H9 (cell line): ENCODE measurements at regions not wholly inside any gene's neighbourhood (a gene's known extent, or its start where the extent isn't known, plus 50 kb on each side); places are given as distances from the start of the nearest gene placed in this dataset.

Experiments
- DNase-seq: peaks from one replicate; pipeline ENCODE4 v3.0.0-alpha.2; 2017
- H2AFZ ChIP-seq: one replicate; pipeline ENCODE4 v1.6.1; 2013; ENCODE audit warnings: mild to moderate bottlenecking, low read length, control low read depth, moderate library complexity
- H2AK5ac ChIP-seq: 2 replicates; pipeline ENCODE4 v1.6.1; 2013; ENCODE audit warnings: low read length, control low read depth, mixed read lengths; ENCODE audit not compliant: insufficient read length
- H2BK120ac ChIP-seq: one replicate; pipeline ENCODE4 v1.6.1; 2013; ENCODE audit warnings: low read depth, mild to moderate bottlenecking, low read length, control low read depth, inconsistent platforms; ENCODE audit not compliant: poor library complexity, severe bottlenecking
- H2BK12ac ChIP-seq: 2 replicates; pipeline ENCODE4 v1.6.1; 2013; ENCODE audit warnings: low read length, control low read depth, mixed read lengths, low read depth; ENCODE audit not compliant: insufficient read length
- H2BK15ac ChIP-seq: 2 replicates; pipeline ENCODE4 v1.6.1; 2013; ENCODE audit warnings: low read depth, low read length, control low read depth
- H2BK20ac ChIP-seq: one replicate; pipeline ENCODE4 v1.6.1; 2013; ENCODE audit warnings: low read depth, mild to moderate bottlenecking, low read length, control low read depth, inconsistent platforms; ENCODE audit not compliant: poor library complexity, severe bottlenecking
- H2BK5ac ChIP-seq: 2 replicates; pipeline ENCODE4 v1.6.1; 2013; ENCODE audit warnings: low read length, control low read depth, mixed read lengths; ENCODE audit not compliant: insufficient read length
- H3K14ac ChIP-seq: 2 replicates; pipeline ENCODE4 v1.6.1; 2013; ENCODE audit warnings: low read length, control low read depth; ENCODE audit not compliant: insufficient read depth
- H3K18ac ChIP-seq: 2 replicates; pipeline ENCODE4 v1.6.1; 2013; ENCODE audit warnings: low read depth, mild to moderate bottlenecking, mixed read lengths, low read length, control low read depth; ENCODE audit not compliant: insufficient read length
- H3K23ac ChIP-seq: 2 replicates; pipeline ENCODE4 v1.6.1; 2013; ENCODE audit warnings: low read length, control low read depth, mixed read lengths, low read depth; ENCODE audit not compliant: insufficient read length
- H3K23me2 ChIP-seq: 2 replicates; pipeline ENCODE4 v1.6.1; 2013; ENCODE audit warnings: low read depth, mild to moderate bottlenecking, mixed read lengths, low read length, control low read depth; ENCODE audit not compliant: insufficient read length, poor library complexity, severe bottlenecking
- H3K27ac ChIP-seq: 2 replicates; pipeline ENCODE4 v1.5.1; 2013; ENCODE audit warnings: low read length, control low read depth, mixed read lengths, low read depth; ENCODE audit not compliant: insufficient read length
- H3K27me3 ChIP-seq: 2 replicates; pipeline ENCODE4 v1.6.1; 2013; ENCODE audit warnings: low read length, control low read depth, inconsistent platforms; ENCODE audit not compliant: insufficient read depth
- H3K4ac ChIP-seq: 2 replicates; pipeline ENCODE4 v1.6.1; 2013; ENCODE audit warnings: low read depth, mild to moderate bottlenecking, control low read depth, inconsistent platforms, low read length, moderate library complexity
- H3K4me1 ChIP-seq: 2 replicates; pipeline ENCODE4 v1.6.1; 2013; ENCODE audit warnings: low read length, control low read depth, inconsistent platforms; ENCODE audit not compliant: insufficient read depth
- H3K4me2 ChIP-seq: 2 replicates; pipeline ENCODE4 v1.6.1; 2013; ENCODE audit warnings: low read length, control low read depth, mixed read lengths; ENCODE audit not compliant: insufficient read length, insufficient read depth
- H3K56ac ChIP-seq: 2 replicates; pipeline ENCODE4 v1.6.1; 2013; ENCODE audit warnings: low read depth, mild to moderate bottlenecking, mixed read lengths, low read length, control low read depth; ENCODE audit not compliant: insufficient read length
- H3K79me1 ChIP-seq: 2 replicates; pipeline ENCODE4 v1.6.1; 2013; ENCODE audit warnings: low read depth, mild to moderate bottlenecking, moderate library complexity, low read length, control low read depth, inconsistent platforms; ENCODE audit not compliant: insufficient read depth, poor library complexity, severe bottlenecking
- H3K79me2 ChIP-seq: 2 replicates; pipeline ENCODE4 v1.6.1; 2013; ENCODE audit warnings: low read length, control low read depth, inconsistent platforms; ENCODE audit not compliant: insufficient read depth
- H3K9ac ChIP-seq: 2 replicates; pipeline ENCODE4 v1.6.1; 2013; ENCODE audit warnings: low read length, control low read depth, mixed read lengths; ENCODE audit not compliant: insufficient read length; ENCODE audit errors: extremely low read depth
- H3K9me3 ChIP-seq: one replicate; pipeline ENCODE4 v1.6.1; 2013; ENCODE audit warnings: low read depth, low read length, inconsistent platforms; ENCODE audit not compliant: control insufficient read depth
- H3T11ph ChIP-seq: one replicate; pipeline ENCODE4 v1.6.1; 2013; ENCODE audit warnings: mild to moderate bottlenecking, low read length, control low read depth, inconsistent platforms
- H4K20me1 ChIP-seq: one replicate; pipeline ENCODE4 v1.6.1; 2013; ENCODE audit not compliant: control insufficient read depth, insufficient read length, insufficient read depth
- H4K5ac ChIP-seq: 2 replicates; pipeline ENCODE4 v1.6.1; 2013; ENCODE audit warnings: low read depth, mild to moderate bottlenecking, mixed read lengths, low read length, control low read depth; ENCODE audit not compliant: insufficient read length
- H4K8ac ChIP-seq: replicated peaks from 2 replicates; pipeline ENCODE4 v1.6.1; 2013; ENCODE audit warnings: low read length, control low read depth, mixed read lengths, low read depth; ENCODE audit not compliant: insufficient read length
- H4K91ac ChIP-seq: 2 replicates; pipeline ENCODE4 v1.6.1; 2013; ENCODE audit warnings: low read depth, mild to moderate bottlenecking, moderate library complexity, mixed read lengths, low read length, control low read depth; ENCODE audit not compliant: insufficient read length
- H3K27ac Mint-ChIP-seq, 3 experiments: 2 replicates in 2 of 3; 3 replicates in 1 of 3; pipeline ENCODE4 v1.8.0; 2020 to 2021; ENCODE audit warnings: mixed read lengths in 3 of 3, mild to moderate bottlenecking in 1 of 3, moderate library complexity in 1 of 3
- H3K27me3 Mint-ChIP-seq: 2 replicates; pipeline ENCODE4 v1.8.0; 2021; ENCODE audit warnings: low read depth, mild to moderate bottlenecking, moderate library complexity, mixed read lengths
- H3K36me3 Mint-ChIP-seq, 3 experiments: 2 replicates in 2 of 3; 3 replicates in 1 of 3; pipeline ENCODE4 v1.8.0; 2020 to 2021; ENCODE audit warnings: low read depth in 3 of 3, mixed read lengths in 3 of 3; ENCODE audit not compliant: insufficient read depth in 1 of 3
- H3K4me1 Mint-ChIP-seq, 2 experiments: 2 replicates each; pipeline ENCODE4 v1.8.0; 2020; ENCODE audit warnings: mixed read lengths in 2 of 2
- H3K4me3 Mint-ChIP-seq, 2 experiments: 2 replicates in 1 of 2; 3 replicates in 1 of 2; pipeline ENCODE4 v1.8.0; 2020 to 2021; ENCODE audit warnings: mild to moderate bottlenecking in 2 of 2, mixed read lengths in 2 of 2, moderate library complexity in 1 of 2
- H3K9me3 Mint-ChIP-seq, 2 experiments: 2 replicates in 1 of 2; 3 replicates in 1 of 2; pipeline ENCODE4 v1.8.0; 2020; ENCODE audit warnings: mild to moderate bottlenecking in 2 of 2, mixed read lengths in 2 of 2, moderate library complexity in 1 of 2
- WGBS: extraction: QIAGEN DNeasy Blood & Tissue Kit; methylation state at CpG from one replicate; pipeline ENCODE4 v1.1.7; 2013; ENCODE audit warnings: missing lambda C conversion rate, low lambda C conversion rate, mixed read lengths; ENCODE audit not compliant: insufficient read length; ENCODE audit errors: extremely low coverage; 5-methylcytosine and 5-hydroxymethylcytosine counted together
- TF ChIP-seq, protein P1 (sequence below): fragments of 200-600 bp; sonication (generic); conservative IDR thresholded peaks from 3 replicates; pipeline ENCODE4 v1.8.0; 2021; ENCODE audit warnings: antibody characterized with exemption, mild to moderate bottlenecking

DNA sequence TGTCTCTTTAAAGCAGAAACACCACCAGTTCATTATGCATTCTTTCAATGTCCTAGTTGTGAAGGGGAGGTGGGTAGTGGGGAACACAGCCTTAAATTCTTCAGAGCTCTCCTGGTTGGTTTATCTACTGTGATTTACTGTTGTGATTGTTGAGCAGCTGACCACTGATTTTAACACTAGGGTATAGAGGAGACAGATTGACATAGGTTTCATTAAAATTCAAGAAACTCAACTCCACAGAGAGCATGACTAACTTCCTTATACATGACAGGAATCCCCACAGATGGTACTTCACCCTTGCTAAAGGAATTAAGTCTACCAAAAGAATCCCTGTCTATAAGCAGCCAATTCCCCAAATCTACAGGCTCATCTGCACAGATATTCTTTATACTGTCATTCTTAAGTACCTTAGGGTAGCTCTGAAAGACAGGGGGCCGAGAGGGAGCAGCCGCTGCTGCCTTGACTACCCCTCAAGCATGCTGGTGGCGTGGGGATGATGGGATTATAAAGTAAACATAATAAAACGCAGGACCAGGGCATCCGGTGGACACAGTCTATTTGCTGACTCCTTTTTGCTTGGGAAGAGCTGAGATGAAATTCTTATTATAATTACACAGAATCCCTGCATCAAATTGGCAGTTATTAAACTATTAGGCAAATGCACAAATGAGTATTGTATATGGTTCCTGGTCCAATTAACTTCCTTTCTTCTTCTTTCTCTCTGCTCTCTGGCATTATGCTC, 1377.6 kb upstream of the PIK3C3 start:
- Histone ChIP-seq H3K14ac (no peak overlapping the region), H3K9ac (no peak overlapping the region), H2BK12ac (no peak overlapping the region), H3K23ac (no peak overlapping the region), H3K18ac (no peak overlapping the region), H2BK20ac (peak overlapping the region; percentile 64), H3K4me1 (no peaks in the 10 kb centered on the region; the same call in 1 of the 2 replicates), H3K4me2 (no peak overlapping the region), H2BK120ac (no peak overlapping the region), H4K20me1 (no peaks in the 10 kb centered on the region), H2AFZ (no peak overlapping the region), H3K23me2 (no peaks in the 10 kb centered on the region), H3K79me2 (no peaks in the 10 kb centered on the region), H3K56ac (no peak overlapping the region), H4K91ac (no peak overlapping the region), H2BK5ac (no peak overlapping the region), H2AK5ac (no peak overlapping the region), H3K4ac (no peak overlapping the region), H3K27me3 (no peaks in the 10 kb centered on the region), H3K79me1 (no peaks in the 10 kb centered on the region), H3K9me3 (no peaks in the 10 kb centered on the region), H2BK15ac (no peak overlapping the region), H4K8ac (no peak overlapping the region), H3T11ph (no peak overlapping the region), H3K27ac (no peak overlapping the region), H4K5ac (no peak overlapping the region)
- Mint-ChIP-seq H3K36me3 (no peaks in the 10 kb centered on the region), H3K9me3 (no peaks in the 10 kb centered on the region), H3K4me3 (no peak overlapping the region), H3K4me1 (peaks cover 2 to 4% of the 10 kb centered on the region in 2 experiments; a peak in 1 of 4 replicates), H3K27ac (no peak overlapping the region), H3K27me3 (no peaks in the 10 kb centered on the region)
- TF ChIP-seq, protein P1, sequence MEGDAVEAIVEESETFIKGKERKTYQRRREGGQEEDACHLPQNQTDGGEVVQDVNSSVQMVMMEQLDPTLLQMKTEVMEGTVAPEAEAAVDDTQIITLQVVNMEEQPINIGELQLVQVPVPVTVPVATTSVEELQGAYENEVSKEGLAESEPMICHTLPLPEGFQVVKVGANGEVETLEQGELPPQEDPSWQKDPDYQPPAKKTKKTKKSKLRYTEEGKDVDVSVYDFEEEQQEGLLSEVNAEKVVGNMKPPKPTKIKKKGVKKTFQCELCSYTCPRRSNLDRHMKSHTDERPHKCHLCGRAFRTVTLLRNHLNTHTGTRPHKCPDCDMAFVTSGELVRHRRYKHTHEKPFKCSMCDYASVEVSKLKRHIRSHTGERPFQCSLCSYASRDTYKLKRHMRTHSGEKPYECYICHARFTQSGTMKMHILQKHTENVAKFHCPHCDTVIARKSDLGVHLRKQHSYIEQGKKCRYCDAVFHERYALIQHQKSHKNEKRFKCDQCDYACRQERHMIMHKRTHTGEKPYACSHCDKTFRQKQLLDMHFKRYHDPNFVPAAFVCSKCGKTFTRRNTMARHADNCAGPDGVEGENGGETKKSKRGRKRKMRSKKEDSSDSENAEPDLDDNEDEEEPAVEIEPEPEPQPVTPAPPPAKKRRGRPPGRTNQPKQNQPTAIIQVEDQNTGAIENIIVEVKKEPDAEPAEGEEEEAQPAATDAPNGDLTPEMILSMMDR: no peak
- DNase-seq: no peak
- WGBS: no CpG with 5 or more reads among the region's 5 CpGs
